ENCODE measurements at regions not wholly inside any gene's neighbourhood (a gene's known extent, or its start where the extent isn't known, plus 50 kb on each side); places are given as distances from the start of the nearest gene placed in this dataset.

DNA sequence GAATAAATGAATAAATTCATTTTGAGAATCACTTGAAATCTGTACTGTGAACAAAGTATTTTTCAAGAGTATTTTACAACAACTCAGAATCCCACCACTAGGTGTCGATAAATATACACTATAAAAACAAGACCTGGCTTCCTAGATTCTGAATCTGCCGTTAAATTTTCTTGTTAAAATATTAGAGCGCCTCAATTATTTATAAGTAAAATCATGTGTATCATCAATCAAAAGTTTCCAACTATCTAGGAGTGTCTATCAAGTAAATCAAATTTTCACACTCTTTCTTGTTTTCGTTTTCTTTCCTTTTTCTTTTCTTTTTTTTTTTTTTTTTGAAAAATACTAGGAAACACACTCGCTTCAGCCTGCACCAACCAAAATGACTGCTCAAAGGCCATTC is 179.2 kb upstream of the DCN start:
- no peak for DNase-seq (ENCODE audit: low read depth in 2 of 2)

- no peak for DNase-seq (ENCODE audit: low read depth in 2 of 2)
Observed at GRCh38 chr12:91357381-91357780, 174.8 kb upstream of the DCN start.

DNA sequence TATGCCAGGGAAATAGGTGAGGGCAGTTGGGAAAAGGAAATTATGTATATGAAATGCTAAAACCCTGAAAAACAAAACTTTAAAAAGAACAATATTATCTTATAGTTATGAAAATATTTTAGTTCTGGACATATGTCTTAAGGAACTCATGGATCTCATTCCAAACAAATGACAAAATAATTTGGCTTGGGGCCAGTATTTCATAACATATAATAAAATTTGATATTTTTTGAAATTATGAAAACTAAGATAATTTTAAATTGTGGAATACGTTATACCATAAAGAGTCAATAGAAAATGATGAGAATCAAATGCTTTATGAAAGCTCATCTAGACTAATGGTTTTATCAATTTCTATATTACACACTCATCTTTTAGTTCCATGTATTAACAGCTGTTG is 173.8 kb upstream of the DCN start:
- DNase-seq (ENCODE audit: low read depth in 2 of 2) = no peak

GRCh38 chr12:91355150-91356006 is 172.8 kb upstream of the DCN start:
- DNase-seq (ENCODE audit: low read depth in 2 of 2) = peak; percentile 42 to 46

- DNase-seq (ENCODE audit: low read depth in 2 of 2) = no peak
Observed at GRCh38 chr12:91353266-91353665, 170.6 kb upstream of the DCN start.

DNA sequence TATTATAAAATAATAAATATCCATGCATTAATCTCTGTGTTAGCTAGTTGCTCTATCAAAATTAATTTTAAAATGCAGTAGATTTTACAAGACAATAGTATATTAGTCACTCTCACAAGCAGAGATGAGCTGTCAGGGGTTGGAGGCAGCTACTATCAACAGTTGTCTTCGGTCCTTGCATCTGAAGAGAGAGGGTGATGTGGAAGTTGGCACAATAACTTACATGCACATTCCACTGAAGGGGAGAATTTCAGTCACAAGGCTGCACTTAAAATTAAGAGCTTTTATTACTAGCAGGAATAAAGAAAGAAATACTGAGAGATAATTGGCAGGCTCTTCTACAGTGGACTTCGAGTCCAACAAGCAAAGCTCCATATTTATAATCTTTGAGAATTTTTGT is 166.9 kb upstream of the DCN start:
- no peak for DNase-seq (ENCODE audit: low read depth in 2 of 2)

GRCh38 chr12:91347481-91348214 is 165.0 kb upstream of the DCN start:
- DNase-seq (ENCODE audit: low read depth in 2 of 2) = no peak

- no peak for DNase-seq (ENCODE audit: low read depth in 2 of 2)
Observed at GRCh38 chr12:91346827-91347226, 164.2 kb upstream of the DCN start.

GRCh38 chr12:91344408-91344807 is 161.8 kb upstream of the DCN start:
- DNase-seq (ENCODE audit: low read depth in 2 of 2) = no peak

GRCh38 chr12:91343010-91343409 is 160.4 kb upstream of the DCN start:
- no peak for DNase-seq (ENCODE audit: low read depth in 2 of 2)

DNA sequence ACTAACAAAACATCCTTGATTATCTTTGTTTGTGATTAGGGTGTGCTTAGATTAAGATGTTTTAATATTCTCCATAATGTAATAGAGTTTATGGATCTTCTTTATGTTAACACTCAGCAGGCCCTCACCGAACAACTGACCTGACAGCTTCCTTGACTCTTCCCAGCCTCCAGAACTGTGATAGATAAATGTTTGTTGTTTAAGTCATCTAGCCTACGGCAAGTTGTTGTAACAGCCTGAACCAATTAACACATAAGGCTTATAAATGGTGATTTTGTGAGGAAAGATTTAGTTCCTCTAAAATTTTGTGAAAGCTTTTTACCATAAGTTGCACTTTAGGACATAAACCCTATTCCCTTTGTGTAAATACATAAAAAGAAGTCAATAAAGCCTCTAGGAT is 156.5 kb upstream of the DCN start:
- DNase-seq (ENCODE audit: low read depth in 2 of 2) = no peak

GRCh38 chr12:91335699-91336098 is 153.1 kb upstream of the DCN start:
- peak in 1 of 2 experiments; percentile 40 for DNase-seq (ENCODE audit: low read depth in 2 of 2)

DNA sequence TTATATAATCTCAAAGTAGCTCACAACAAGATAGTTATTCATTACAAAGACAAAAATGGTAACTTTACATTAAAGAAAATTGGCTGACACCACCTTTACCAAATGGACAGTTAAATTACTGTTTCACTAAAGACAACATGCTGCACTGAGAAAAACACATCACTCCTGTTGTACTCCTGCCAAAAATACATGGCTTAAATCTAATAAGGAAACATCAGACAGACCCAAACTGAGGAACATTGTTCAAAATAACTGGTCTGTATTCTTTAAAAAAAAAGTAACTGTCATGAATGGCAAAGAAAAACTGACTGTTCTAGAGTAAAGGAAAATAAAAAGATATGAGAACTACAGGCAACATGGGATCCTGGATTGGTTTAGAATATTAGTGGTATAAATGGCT is 151.3 kb upstream of the DCN start:
- no peak for DNase-seq (ENCODE audit: low read depth in 2 of 2)

- DNase-seq (ENCODE audit: low read depth in 2 of 2) = no peak
Observed at GRCh38 chr12:91332302-91332701, 149.7 kb upstream of the DCN start.

DNA sequence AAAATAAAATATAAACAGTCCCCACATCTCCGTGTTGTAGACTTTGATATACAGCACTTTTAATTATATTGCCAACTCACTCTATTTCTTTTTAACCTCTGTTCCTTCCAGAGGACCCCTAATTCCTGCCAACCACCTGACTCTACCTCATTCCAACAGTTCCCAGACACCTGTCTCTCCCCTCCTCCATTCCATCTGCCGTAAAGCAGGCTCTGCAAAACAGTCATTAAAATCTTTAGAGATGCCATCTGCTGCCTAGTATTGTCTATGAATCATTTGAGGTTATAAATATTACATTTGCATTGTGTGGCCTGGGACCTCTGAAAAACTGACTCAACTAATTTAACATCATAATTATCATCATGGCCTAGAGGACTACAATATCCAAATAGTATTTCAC is 148.8 kb upstream of the DCN start:
- no peak for DNase-seq (ENCODE audit: low read depth in 2 of 2)

- no peak for DNase-seq (ENCODE audit: low read depth in 2 of 2)
Observed at GRCh38 chr12:91328451-91328850, 145.8 kb upstream of the DCN start.

DNA sequence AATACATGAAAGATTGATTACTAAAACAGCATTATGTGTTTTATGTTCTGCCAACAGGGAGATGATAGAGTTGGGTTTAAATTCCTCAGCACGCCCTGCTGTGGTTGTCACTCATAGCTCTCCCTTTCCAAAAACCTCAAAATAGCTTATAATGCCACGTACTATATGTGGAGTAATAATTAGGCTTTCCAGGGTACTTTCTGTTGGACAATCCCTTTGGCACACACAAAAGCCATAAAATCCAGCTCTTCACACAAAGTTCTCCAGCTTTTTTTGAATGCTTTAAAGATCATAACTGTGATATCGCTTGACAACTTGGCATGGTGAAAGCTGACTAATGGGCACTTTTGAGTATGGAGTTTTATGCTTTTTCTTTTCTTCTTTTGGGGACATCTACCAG is 145.3 kb upstream of the DCN start:
- peak; percentile 25 to 39 for DNase-seq (ENCODE audit: low read depth in 2 of 2)

DNA sequence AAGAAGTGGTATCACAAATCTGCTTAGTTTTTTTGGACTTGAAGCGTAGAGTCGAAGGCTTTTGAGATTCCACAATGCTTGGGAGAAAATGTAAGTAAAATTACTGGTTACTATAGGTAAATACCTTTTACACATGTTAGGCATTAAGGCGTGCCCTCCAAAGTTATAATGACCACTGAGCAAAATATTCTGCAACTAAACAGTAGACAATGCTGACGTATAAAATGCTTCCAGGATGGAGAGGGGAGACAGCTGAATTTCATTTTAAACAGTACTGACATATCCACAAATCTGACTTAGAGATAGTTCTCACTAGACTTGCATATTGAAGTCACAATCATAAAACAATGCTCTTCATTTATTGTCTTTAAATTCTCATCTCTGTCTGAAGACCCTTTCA is 144.5 kb upstream of the DCN start:
- peak; percentile 46 to 49 for DNase-seq (ENCODE audit: low read depth in 2 of 2)

- DNase-seq (ENCODE audit: low read depth in 2 of 2) = peak in 1 of 2 experiments; percentile 55
Observed at GRCh38 chr12:91326058-91327027, 143.7 kb upstream of the DCN start.

DNA sequence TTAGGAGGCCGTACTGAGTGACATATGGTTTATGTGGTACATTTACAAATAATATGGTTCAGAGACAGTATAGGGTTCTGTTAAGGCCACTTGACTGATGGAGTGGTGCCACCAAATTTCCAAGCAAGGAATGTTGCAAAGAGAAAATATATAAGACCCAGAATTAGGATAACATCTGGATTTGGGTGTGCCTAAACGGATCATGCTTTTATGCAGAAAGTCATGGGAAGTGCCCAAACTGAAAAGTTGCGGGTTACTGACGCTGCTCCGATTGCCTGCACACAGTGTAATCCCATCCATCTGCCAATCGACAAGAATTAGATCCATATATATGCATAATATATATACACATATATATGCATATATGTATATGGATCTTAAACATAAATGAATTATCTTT is 138.4 kb upstream of the DCN start:
- DNase-seq (ENCODE audit: low read depth in 2 of 2) = no peak

DNA sequence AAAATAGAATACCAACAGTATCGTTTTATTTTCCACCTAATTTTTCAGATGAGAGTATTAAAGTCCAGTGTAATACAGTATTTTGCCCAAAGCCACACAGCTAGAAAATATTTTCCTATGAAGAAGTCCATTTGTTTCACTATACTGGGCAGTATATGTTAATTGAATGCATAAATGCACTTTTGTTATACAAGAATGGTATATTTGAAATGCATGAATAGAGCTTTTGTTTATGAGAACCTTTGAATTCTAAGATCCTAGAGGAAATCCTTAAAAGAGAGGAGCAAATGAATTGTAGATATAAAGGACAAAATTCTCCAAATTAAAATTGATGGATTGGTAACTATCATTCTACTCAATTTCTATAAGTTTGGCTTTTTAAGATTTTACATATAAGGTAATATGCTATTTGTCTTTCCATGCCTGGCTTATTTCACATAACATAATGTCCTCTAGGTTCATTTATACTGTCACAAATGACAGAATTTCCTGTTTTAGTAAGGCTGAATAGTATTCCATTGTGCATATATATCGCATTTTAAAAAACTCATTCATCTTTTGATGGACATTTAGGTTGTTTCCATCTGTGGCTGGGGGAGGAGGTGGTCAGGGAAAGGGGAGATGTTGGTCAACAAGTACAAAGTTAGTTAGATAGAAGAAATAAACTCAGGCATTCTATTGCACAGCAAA is 136.6 kb upstream of the DCN start:
- DNase-seq (ENCODE audit: low read depth in 2 of 2) = no peak

Measured in fibroblast of skin of left biceps (primary cell).